ENCODE measurements at regions not wholly inside any gene's neighbourhood (a gene's known extent, or its start where the extent isn't known, plus 50 kb on each side); places are given as distances from the start of the nearest gene placed in this dataset.
A peak's percentile ranks its signal among the peaks of the same experiment; 100 is the strongest.

DNA sequence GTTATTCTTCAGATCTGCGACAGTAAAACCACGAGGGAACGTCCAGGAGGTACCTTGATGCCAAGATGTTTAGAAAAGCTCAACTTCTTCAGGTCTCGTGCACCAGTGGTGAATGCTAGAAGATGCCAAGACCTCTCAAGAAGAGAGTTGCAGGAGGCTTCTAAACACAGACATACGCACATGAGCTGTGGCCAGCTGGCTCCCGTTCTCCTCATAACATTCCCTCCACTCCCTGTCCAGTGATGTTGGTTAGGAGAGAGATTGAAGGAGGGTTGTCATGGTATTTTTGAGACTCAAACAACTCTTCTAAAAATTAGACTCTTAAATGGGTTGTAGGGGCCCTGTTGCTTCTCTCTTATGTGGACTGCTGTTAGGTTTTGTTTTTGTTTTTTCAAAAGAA lies 184.3 kb downstream of the QDPR start:
- no peaks in the 10 kb centered on the region for H3K27me3 ChIP-seq (ENCODE audit: control insufficient read depth in 3 of 3, insufficient read depth in 3 of 3, low read length in 2 of 3)
- ATAC-seq (ENCODE audit: insufficient read depth, low FRiP score) (no peak), DNase-seq (peak; percentile 23 to 63 (median 52))
- H3K4me1 ChIP-seq (ENCODE audit: control insufficient read depth in 5 of 5, insufficient read depth in 5 of 5, low read length in 5 of 5): peaks cover 2 to 28% (median 6%) of the 10 kb centered on the region in 5 donors
- H3K9me3 ChIP-seq (ENCODE audit: control insufficient read depth in 4 of 4, insufficient read depth in 3 of 4, low read length in 3 of 4): no peaks in the 10 kb centered on the region
- H3K36me3 ChIP-seq (ENCODE audit: control insufficient read depth in 4 of 4, insufficient read depth in 4 of 4, low read length in 4 of 4): no peaks in the 10 kb centered on the region
- no peak overlapping the region for H3K9ac ChIP-seq (ENCODE audit: insufficient read depth in 1 of 2, low read length in 2 of 2)
- no peak for TF ChIP-seq CTCF (IDR thresholded peaks at IDR 0.05; ENCODE audit: control extremely low read depth, extremely low read depth)
- 79 to 88% methylated on average over 6 of the region's 6 CpGs for WGBS, 2 donors
- no peak overlapping the region for H3K27ac ChIP-seq (ENCODE audit: low read depth in 1 of 2, low read length in 1 of 2)
- no peak overlapping the region for H3K4me3 ChIP-seq

DNA sequence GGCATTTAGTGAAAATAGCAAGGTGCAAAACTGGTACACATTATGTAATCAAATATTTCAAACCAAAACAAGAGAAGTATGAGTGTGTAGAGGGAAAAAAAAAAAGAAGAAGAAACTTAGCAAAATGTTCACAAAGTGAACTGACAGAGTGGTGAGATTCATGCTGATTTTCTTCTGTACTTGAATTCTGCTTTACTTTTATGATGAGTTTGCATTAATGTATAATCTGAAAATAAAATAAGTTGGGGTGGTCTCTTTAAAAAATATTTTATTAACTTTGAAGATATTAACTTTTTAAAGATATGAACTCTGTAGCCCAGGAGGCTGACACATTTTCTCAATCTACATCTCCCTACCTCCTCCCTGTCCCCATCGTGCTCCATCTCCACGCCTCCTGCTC lies 185.1 kb downstream of the QDPR start:
- 73 to 76% methylated on average over 2 of the region's 2 CpGs for WGBS, 2 donors
- peaks cover 2 to 28% (median 6%) of the 10 kb centered on the region in 5 donors for H3K4me1 ChIP-seq (ENCODE audit: control insufficient read depth in 5 of 5, insufficient read depth in 5 of 5, low read length in 5 of 5)
- DNase-seq (no peak), ATAC-seq (ENCODE audit: insufficient read depth, low FRiP score) (no peak)
- H3K4me3 ChIP-seq: no peak overlapping the region
- no peak overlapping the region for H3K27ac ChIP-seq (ENCODE audit: low read depth in 1 of 2, low read length in 1 of 2)
- no peaks in the 10 kb centered on the region for H3K27me3 ChIP-seq (ENCODE audit: control insufficient read depth in 3 of 3, insufficient read depth in 3 of 3, low read length in 2 of 3)
- H3K36me3 ChIP-seq (ENCODE audit: control insufficient read depth in 4 of 4, insufficient read depth in 4 of 4, low read length in 4 of 4): no peaks in the 10 kb centered on the region
- TF ChIP-seq CTCF (IDR thresholded peaks at IDR 0.05; ENCODE audit: control extremely low read depth, extremely low read depth): no peak
- H3K9me3 ChIP-seq (ENCODE audit: control insufficient read depth in 4 of 4, insufficient read depth in 3 of 4, low read length in 3 of 4): no peaks in the 10 kb centered on the region
- H3K9ac ChIP-seq (ENCODE audit: insufficient read depth in 1 of 2, low read length in 2 of 2): no peak overlapping the region

- Histone ChIP-seq H3K4me1 (ENCODE audit: control insufficient read depth in 5 of 5, insufficient read depth in 5 of 5, low read length in 5 of 5) (peaks cover 2 to 28% (median 6%) of the 10 kb centered on the region in 5 donors), H3K27ac (ENCODE audit: low read depth in 1 of 2, low read length in 1 of 2) (no peak overlapping the region), H3K27me3 (ENCODE audit: control insufficient read depth in 3 of 3, insufficient read depth in 3 of 3, low read length in 2 of 3) (peaks cover 0 to 3% (median 0%) of the 10 kb centered on the region in 3 donors), H3K36me3 (ENCODE audit: control insufficient read depth in 4 of 4, insufficient read depth in 4 of 4, low read length in 4 of 4) (no peaks in the 10 kb centered on the region), H3K9ac (ENCODE audit: insufficient read depth in 1 of 2, low read length in 2 of 2) (no peak overlapping the region), H3K4me3 (no peak overlapping the region), H3K9me3 (ENCODE audit: control insufficient read depth in 4 of 4, insufficient read depth in 3 of 4, low read length in 3 of 4) (no peaks in the 10 kb centered on the region)
- 97% methylated on average over 2 of the region's 2 CpGs for WGBS, 2 donors
- TF ChIP-seq CTCF (IDR thresholded peaks at IDR 0.05; ENCODE audit: control extremely low read depth, extremely low read depth): no peak
- no peak for DNase-seq
- no peak for ATAC-seq (ENCODE audit: insufficient read depth, low FRiP score)
Observed at GRCh38 chr4:17325098-17325497, 186.8 kb downstream of the QDPR start.

GRCh38 chr4:17324386-17324830 lies 187.5 kb downstream of the QDPR start:
- WGBS, 2 donors: 7 to 9% methylated on average over 11 of the region's 11 CpGs
- H3K9me3 ChIP-seq (ENCODE audit: control insufficient read depth in 4 of 4, insufficient read depth in 3 of 4, low read length in 3 of 4): peaks cover 0 to 6% (median 0%) of the 10 kb centered on the region in 4 donors
- H3K36me3 ChIP-seq (ENCODE audit: control insufficient read depth in 4 of 4, insufficient read depth in 4 of 4, low read length in 4 of 4): no peaks in the 10 kb centered on the region
- H3K27ac ChIP-seq (ENCODE audit: low read depth in 1 of 2, low read length in 1 of 2): no peak overlapping the region
- TF ChIP-seq CTCF (IDR thresholded peaks at IDR 0.05; ENCODE audit: control extremely low read depth, extremely low read depth): peak; percentile 44
- DNase-seq: peak; percentile 63 to 80 (median 76)
- H3K4me3 ChIP-seq: no peak overlapping the region
- H3K27me3 ChIP-seq (ENCODE audit: control insufficient read depth in 3 of 3, insufficient read depth in 3 of 3, low read length in 2 of 3): peaks cover 0 to 3% (median 0%) of the 10 kb centered on the region in 3 donors
- H3K4me1 ChIP-seq (ENCODE audit: control insufficient read depth in 5 of 5, insufficient read depth in 5 of 5, low read length in 5 of 5): peaks cover 2 to 28% (median 6%) of the 10 kb centered on the region in 5 donors
- no peak overlapping the region for H3K9ac ChIP-seq (ENCODE audit: insufficient read depth in 1 of 2, low read length in 2 of 2)
- ATAC-seq (ENCODE audit: insufficient read depth, low FRiP score): no peak
